Activated CD4-positive, alpha-beta T cell treated with anti-CD3 and anti-CD28 coated beads, Interleukin-2, amount 50 U/mL, for 16 hours (primary cell): ENCODE measurements at regions not wholly inside any gene's neighbourhood (a gene's known extent, or its start where the extent isn't known, plus 50 kb on each side); places are given as distances from the start of the nearest gene placed in this dataset.
"Not testable (repeated sequence)": the region's sequence is repeated elsewhere in the genome, so short reads cannot be mapped to it uniquely, and the experiment has no call there.

Experiments used
- DNase-seq: peaks from one replicate; pipeline ENCODE4 v3.0.0-alpha.2; 2020

GRCh38 chr1:234914606-234915290 lies 213.9 kb downstream of the TOMM20 start:
- DNase-seq: no peak

GRCh38 chr1:234913771-234914170 lies 214.9 kb downstream of the TOMM20 start:
- no peak for DNase-seq

- DNase-seq: no peak
Measured at GRCh38 chr1:234913278-234913649, 215.4 kb downstream of the TOMM20 start.

- no peak for DNase-seq
Measured at GRCh38 chr1:234912548-234913277, 215.9 kb downstream of the TOMM20 start.

GRCh38 chr1:234911787-234912186 lies 216.8 kb downstream of the TOMM20 start:
- no peak for DNase-seq

- not testable (repeated sequence) for DNase-seq
Measured at GRCh38 chr1:234911136-234911535, 217.5 kb downstream of the TOMM20 start.

- no peak for DNase-seq
Measured at GRCh38 chr1:234909851-234910250, 218.8 kb downstream of the TOMM20 start.

GRCh38 chr1:234909307-234909810 lies 219.3 kb downstream of the TOMM20 start:
- DNase-seq: no peak

- DNase-seq: no peak
Measured at GRCh38 chr1:234908571-234908970, 220.1 kb downstream of the TOMM20 start.

- no peak for DNase-seq
Measured at GRCh38 chr1:234907940-234908405, 220.7 kb downstream of the TOMM20 start.

- no peak for DNase-seq
Measured at GRCh38 chr1:234907208-234907939, 221.3 kb downstream of the TOMM20 start.

- DNase-seq: no peak
Measured at GRCh38 chr1:234906654-234907053, 222.0 kb downstream of the TOMM20 start.

GRCh38 chr1:234902774-234903547 lies 225.7 kb downstream of the TOMM20 start:
- no peak for DNase-seq

- DNase-seq: no peak
Measured at GRCh38 chr1:234901491-234902049, 227.1 kb downstream of the TOMM20 start.

- no peak for DNase-seq
Measured at GRCh38 chr1:234900595-234900994, 228.0 kb downstream of the TOMM20 start.

GRCh38 chr1:234899730-234900072 lies 228.9 kb downstream of the TOMM20 start:
- no peak for DNase-seq

GRCh38 chr1:234899041-234899729 lies 229.5 kb downstream of the TOMM20 start:
- DNase-seq: no peak

GRCh38 chr1:234898455-234899033 lies 230.1 kb downstream of the TOMM20 start:
- DNase-seq: no peak

- DNase-seq: no peak
Measured at GRCh38 chr1:234897754-234898454, 230.7 kb downstream of the TOMM20 start.

- no peak for DNase-seq
Measured at GRCh38 chr1:234897390-234897749, 231.3 kb downstream of the TOMM20 start.
